ENCODE measurements at regions not wholly inside any gene's neighbourhood (a gene's known extent, or its start where the extent isn't known, plus 50 kb on each side); places are given as distances from the start of the nearest gene placed in this dataset.
"Not testable (repeated sequence)": the region's sequence is repeated elsewhere in the genome, so short reads cannot be mapped to it uniquely, and the experiment has no call there.

DNA sequence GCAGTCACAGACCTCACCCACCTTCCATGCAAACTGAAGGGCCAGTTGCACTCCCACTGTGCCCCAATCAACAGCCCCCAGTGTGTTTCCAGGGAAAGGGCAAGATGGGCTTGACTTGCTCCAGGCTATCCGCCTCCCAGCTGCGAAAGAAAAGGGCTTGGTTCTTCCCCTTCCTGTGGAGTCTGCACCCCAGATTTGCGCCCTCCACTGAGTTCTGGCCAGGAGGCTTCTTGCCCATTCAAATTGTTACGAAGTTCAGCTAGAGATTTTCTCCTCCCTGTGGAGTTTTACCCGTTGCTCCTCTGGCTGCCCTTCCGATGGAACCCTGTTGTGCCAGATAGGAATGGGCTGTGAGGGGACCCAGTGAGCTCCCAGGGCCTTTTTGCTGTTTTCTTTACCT, 1096.9 kb upstream of the ALCAM start:
- no peak for DNase-seq (ENCODE audit: low spot score)

DNA sequence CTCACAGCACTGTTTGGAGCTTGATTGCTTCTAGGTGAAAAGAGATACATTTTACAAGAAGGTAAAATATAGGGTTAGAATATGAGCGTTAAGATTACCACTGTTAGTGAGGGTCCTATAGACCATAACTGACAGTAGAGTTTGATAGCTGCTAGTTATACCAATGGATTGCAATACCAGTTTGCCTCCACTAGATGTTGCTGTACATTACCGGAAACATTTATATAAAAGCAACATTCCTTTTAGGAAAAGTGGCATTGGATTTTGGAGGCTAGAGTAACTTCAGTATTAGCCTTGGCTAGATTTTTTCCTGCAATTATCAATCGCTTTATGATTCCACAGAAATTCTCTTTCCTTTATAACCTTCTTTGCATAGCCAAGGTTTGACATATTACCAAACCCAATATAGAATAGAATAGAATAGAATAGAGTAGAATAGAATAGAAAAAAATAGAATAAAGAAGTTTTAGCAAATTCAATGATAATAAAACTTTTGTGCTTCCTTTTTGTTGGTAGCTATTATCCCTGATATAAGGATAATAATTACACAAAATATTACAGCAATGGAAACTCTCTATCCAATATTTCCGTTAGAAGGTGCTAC, 1093.6 kb upstream of the ALCAM start:
- no peak for DNase-seq (ENCODE audit: low spot score)

DNA sequence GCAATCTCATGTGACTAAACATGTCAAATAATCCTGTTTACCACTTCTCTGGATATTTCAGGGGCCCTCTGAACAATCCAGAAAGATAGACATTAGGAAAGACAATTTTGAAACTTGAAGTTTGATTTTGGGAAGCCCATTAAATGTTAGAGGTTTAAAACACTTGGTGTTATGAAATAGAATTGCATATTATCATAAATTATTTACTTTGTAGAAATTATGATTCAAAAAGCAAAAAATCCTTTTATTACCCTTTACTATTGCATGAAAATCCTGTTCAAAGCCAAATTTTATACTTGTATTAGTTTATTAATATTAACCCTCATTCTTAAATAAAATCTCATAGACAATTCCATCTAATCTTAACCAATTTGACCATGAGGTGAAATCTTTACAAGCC, 1091.5 kb upstream of the ALCAM start:
- DNase-seq (ENCODE audit: low spot score), result no peak

DNA sequence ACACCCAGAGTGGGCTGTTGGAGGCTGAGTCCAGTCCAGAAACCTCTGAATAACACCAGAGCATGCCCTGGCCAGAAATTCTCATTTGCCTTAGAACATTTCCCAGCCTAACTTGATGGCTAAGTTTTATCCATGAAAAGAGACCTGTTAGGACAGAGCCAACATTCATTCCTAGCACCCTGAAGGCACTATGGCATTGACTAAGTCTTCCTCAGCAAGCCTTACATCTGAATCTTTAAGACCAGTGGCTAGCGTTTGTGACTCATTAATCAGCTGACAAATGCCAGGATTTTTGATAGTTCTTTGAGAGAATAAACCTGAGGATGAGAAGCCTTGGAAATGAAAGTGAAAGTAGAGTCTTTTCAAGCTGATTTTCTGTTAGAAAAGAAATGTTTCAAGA, 1087.1 kb upstream of the ALCAM start:
- DNase-seq (ENCODE audit: low spot score), result peak; percentile 23

DNA sequence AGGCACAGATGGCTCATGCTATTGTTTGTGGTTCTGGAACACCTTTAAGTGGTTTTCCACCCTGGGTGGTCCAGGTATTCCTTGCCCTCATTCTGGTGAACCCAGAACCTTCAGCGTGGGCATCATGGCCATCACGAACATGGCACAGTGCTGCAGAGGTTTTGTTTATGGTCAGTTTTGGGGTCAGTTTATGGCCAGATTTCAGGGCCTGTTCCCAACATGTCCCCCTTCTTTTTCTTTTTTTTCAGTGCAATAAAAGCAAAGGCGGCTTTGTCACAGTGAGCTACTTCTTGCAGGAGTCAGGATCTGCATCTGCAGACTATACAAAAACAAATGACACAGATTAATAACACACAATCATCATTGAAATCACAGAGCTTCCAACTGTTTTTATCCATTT, 1085.0 kb upstream of the ALCAM start:
- DNase-seq (ENCODE audit: low spot score), result no peak

DNA sequence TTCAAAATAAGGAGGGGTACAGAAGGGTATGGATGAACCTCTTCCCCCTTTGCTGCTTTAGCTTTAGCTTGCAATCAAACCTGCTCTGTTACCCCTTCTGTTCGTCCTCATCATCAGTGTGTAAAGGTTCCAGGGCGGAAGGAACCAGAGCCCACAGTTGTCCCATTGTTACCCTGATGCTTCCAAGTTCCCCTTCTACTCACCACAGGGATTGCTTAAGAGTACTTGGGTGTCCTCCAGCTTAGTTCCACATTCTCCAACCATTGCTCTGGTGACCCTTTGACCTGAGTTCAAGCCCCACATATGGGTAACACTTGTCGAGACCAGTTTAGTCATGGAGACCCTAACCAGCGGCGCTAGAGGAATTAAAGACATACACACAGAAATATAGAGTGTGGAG, 1080.1 kb upstream of the ALCAM start:
- no peak for DNase-seq (ENCODE audit: low spot score)

DNA sequence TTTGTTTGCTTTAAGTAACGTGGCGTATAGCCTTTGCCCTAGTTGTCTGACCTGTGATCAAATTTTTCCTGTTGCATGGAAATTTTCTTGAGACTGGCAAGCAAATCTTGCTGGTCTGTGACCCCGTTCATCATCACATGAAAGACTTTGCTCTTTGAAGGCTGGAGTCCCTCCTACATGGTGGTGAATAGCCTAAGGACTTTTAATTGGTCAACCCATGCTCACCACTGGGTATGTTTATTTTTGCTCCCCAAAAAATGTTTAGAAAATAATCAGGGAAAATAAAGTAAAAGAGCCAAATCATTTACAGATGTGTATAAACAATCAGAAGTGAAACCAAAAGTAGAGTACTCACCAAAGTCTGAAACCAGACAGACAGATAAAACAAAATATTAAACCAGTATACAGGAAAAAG, 1075.3 kb upstream of the ALCAM start:
- DNase-seq (ENCODE audit: low spot score), result no peak

DNA sequence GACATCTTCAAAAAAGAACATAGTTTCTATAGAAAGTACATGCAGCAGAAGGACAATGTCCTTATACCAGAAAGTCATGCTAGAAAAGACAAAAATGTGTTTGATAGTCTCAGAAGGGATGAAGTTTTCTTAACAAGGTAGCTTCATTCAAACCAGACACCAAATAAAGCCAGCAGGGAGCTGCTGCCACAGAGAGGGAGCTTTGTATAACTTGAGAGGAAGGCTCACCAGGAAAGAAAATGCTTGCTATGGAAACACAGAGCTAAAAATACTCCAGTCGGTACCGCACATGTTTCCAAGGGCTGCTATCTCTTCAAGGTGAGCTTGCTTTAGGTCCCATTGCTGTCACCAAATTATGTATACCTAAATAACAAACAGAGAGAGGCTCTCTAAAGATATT, 1074.8 kb upstream of the ALCAM start:
- DNase-seq (ENCODE audit: low spot score), result no peak

DNA sequence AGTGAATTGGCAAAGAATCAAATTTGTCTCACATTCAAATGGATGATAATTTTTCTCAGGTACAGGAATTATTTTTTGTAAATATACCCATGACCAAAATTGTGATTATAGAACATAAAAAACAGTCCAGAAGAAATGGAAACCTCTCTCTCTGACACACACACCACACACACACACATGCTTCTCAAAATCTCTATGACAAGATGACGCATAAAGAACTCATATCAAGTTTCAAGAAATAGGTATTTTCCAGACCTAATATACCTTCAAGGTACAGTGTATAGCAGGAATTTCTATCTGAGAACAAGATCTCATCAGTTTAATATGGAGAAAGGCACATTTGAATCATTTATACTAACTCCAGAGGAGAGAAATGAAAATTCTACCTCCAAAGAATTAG, 1069.1 kb upstream of the ALCAM start:
- DNase-seq (ENCODE audit: low spot score), result no peak

DNA sequence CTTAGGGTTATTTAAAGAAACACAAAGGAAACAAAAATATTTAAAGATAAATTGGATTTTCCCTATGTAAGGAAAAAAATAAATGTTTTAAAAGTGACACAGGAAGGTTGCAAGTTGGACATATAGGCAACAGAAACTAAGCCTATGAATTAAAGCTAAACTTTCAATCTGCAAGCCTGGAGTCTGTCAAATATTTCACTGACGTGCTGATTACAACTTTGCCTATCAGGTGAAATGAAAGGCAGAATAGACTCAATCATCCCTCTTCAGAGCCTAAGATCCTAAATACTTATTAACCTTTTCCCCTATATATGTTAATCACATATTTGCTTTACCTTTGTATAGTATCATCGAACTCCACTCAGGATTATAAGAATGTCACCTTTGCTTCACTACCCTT, 1068.0 kb upstream of the ALCAM start:
- DNase-seq (ENCODE audit: low spot score), result no peak

DNA sequence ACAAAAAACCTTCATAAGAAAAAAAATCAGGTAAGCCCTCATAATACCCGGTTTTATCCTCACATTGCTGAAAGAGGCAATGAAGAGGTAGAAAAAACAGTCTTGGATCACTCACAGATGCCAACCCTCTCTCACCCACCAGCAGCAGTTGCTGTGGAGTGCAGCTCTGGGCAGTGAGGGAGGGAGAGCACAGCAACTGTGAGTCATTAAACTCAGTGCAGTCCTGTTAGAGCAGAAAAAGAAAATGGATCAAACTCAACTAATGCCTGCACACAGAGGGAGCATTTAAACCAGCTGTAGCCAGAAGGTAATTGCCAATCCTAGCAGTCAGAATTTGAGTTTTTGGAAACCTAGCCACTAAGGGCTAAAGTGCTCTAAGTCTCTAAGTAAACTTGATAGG, 1050.6 kb upstream of the ALCAM start:
- no peak for DNase-seq (ENCODE audit: low spot score)

DNA sequence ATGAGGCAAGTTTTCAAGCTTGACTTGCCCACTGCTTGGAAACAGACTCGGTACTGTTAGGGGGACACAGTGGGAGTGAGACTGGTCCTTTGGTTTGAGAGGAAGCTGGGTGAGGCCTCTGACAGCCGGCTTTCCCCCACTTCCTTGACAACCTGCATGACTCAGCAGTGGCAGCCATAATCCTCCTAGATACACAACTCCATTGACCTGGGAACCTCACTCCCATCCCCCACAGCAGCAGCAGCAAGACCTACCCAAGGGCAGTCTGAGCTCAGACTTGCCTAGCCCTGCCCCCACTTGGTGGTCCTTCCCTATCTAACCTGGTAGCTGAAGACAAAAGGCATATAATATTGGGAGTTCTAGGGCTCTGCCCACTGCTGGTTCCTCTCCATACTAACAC, 1043.5 kb upstream of the ALCAM start:
- no peak for DNase-seq (ENCODE audit: low spot score)

DNA sequence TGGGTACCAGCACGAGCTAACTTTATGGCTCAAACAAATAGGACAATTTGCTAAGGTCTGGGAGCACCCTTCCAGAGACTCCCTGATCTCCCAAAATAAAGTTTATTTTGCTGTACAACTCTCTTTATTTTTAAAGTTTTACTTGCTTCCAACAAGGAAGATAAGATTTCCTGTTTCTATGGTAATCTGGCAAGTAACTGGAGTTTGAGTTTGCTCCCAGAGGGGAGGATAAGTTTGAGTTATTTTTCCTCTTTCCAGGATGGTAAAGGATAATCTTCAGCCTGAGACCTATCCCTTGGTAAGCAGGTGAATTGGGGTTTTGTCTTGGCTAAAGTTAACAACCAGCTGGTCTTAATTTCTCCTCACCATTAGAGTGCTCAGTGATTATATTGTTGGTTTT, 1019.4 kb upstream of the ALCAM start:
- no peak for DNase-seq (ENCODE audit: low spot score)

DNA sequence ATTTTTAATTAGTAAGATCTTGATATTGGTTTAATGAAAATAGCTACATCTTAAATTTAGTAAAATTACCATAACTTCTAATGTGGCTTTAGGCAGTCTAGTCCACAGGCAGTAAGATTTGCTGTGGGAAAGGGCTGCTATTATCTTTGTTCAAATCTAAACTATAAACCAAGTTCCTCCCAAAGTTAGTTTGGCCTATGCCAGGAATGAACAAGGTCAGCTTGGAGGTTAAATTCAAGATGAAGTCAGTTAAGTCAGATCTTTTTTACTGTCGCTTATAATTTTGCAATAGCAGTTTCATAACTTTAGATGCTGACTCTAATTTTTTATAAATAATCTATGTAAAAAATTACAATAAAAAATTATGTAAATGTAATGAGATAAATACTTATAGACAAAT, 1016.9 kb upstream of the ALCAM start:
- no peak for DNase-seq (ENCODE audit: low spot score)

DNA sequence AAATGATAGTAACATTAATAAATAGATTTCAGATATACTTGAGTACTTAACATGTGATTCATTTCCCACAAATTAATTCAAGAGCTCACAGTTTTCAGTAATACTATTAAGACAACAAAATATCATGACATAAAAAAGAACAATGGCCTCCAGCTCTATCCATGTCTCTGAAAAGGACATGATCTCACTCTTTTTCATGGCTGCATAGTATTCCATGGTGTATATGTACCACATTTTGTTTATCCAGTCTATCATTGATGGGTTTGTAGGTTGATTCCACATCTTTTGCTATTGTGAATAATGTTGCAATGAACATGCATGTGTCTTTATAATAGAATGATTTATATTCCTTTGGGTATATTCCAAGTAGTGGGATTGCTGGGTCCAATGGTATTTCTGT, 1012.8 kb upstream of the ALCAM start:
- no peak for DNase-seq (ENCODE audit: low spot score)

DNA sequence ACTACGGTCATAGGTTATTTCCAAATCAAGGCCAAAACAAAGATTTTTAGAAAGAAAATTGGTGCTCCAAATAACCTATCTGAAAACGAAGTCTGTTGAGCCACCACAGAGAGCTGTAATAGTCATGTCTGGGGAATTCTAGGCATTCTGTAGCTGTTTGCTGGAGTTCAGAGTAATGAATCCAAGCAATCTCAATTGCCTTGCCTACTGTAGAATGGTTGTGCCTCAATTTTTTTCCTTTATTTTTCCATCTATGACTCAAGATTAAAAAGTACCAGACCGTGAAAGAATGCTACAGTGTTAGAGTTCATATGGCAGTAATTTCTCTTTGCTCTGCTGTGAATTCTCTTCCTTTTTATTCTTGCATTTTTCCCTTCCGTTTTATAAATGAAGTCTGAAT, 1007.2 kb upstream of the ALCAM start:
- DNase-seq (ENCODE audit: low spot score), result no peak

DNA sequence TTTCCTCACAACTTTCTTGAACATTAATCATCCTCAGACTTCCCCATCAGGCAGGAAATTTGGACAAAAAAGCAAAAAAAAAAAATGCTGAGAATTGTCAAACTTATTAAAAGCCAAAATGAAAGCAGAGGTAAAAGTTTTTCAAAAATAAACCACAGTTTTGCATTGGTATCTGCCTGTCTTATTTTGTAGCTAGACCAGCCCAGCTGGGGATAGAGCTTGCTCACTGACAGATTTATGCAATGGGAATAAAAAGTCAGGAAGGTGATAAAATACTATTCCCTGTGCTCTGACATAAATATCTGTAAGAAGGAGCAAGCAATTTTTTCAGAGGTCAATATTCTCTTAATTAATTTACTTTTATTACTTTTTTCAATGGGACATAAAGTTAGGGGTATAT, 1006.7 kb upstream of the ALCAM start:
- DNase-seq (ENCODE audit: low spot score), result no peak

DNA sequence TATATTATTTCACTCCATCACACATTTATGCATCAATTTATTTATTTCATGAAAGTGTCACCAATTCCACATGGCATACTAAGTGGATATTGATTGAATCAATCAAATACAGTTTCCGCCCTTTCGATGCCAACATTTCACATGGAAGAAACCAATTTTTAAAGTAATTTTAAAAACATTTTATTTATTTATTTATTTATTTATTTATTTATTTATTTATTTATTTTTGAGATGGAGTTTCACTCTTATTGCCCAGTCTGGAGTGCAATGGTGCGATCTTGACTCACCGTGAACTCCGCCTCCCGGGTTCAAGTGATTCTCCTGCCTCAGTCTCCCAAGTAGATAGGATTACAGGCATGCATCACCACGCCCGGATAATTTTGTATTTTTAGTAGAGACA, 1005.0 kb upstream of the ALCAM start:
- DNase-seq (ENCODE audit: low spot score), result not testable (repeated sequence)

DNA sequence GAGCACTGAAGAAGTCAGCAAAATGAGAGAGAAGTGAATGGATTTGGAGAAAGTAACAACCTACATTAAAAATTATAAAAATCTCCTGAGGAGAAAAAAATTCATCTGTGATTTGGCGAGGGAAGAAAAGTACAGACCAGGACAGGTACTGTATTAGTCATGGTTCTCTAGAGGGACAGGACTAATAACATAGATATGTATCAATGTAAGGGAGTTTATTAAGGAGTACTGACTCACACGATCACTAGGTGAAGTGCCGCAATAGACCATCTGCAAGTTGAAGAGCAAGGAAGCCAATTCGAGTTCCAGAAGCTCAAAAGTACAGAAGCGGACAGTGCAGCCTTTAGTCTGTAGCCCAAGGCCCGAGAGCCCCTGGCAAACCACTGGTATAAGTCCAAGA, 1004.4 kb upstream of the ALCAM start:
- no peak for DNase-seq (ENCODE audit: low spot score)

DNA sequence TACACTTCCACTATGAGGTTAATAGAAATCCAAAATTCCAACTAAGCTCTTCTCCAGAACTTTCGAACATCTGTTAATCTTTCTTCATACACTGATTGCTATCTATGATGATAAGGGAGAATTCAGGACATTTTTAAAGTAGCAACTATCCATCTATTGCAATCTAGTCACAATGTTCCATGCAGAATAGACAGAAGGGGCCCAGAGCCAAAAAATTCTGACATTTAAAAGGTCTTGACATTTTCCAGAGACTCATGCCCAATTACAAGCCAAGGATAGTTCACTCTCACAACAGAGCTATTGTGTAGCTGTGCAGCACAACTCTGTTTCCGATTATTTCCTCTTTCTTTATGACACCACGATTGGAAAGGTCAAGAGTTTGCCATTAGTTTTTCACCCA, 999.7 kb upstream of the ALCAM start:
- no peak for DNase-seq (ENCODE audit: low spot score)

DNA sequence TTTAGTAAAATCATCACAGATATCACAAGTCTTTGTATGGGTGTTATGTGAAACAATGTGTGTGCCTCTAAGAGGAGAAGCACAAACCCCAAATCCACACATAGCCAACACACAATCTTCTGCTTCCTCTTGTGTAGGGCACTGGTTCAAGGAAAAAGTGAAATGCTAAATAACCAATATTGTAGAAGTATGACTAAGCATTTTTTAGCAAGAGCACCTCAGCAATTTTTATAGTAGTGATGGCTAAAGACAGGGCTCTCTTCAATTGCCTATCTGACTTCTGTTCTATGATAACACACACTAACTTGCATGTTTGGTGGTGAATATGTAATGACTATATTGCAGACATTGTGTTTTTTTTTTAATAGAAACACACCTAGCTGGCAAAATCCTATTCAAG, 997.9 kb upstream of the ALCAM start:
- DNase-seq (ENCODE audit: low spot score), result no peak

DNA sequence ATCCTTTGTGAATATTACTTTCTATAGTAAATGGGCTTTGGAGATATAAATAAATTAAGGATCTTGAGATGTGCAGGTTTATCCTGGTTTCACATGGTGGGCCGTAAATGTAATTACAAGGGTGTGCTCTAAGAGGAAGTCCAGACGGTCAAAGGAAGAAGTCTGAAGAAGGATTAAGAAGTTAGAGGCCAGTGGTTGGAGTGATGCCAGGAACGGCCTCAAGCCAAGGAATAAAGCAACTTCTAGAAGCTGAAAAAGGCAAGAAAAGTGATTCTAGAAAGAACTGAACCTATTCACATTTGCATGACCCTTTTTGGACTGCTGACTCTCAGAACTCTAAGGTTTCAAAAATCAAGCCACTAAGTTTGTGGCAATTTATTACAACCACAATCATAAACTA, 981.3 kb upstream of the ALCAM start:
- no peak for DNase-seq (ENCODE audit: low spot score)

DNA sequence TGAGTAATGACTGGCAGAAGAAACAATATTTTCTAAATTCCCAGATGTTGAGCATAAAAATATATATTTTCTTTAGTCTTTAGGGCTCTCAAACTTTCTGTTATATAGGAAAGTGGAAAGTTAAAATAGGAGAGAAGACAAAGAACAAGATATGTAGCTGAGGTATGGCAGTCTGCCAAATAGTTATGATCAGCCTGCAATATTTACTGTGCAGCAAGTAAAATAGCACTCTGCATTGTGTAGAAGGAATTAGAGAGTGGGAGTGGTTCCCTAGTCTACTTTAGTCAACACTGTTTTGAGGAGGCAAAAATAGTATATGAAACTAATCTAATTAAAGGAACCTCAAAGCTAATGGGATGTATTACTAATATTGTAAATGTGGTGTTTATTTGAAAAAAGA, 978.1 kb upstream of the ALCAM start:
- DNase-seq (ENCODE audit: low spot score), result no peak

DNA sequence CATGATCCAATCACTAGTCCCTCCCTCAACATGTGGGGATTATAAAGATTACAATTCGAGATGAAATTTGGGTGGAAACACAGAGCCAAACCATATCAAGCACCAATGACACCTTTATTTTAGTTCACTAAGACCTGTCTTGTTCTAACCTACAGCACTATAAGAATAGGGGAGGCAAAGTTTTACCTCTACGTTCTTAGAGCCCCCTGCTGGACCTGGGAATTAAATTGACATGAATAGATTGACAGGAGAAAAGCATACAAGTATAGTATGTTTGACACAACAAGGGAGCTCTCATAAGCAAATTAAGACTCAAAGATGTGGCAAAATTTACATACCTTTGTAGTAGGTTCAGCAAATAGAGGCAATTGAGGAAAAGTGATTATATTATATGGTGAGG, 974.4 kb upstream of the ALCAM start:
- no peak for DNase-seq (ENCODE audit: low spot score)
